Esophagus muscularis mucosa (tissue), 3 donors: ENCODE measurements at regions not wholly inside any gene's neighbourhood (a gene's known extent, or its start where the extent isn't known, plus 50 kb on each side); places are given as distances from the start of the nearest gene placed in this dataset.

Experiments
- EP300 ChIP-seq: sonication (generic); formaldehyde crosslinking; IDR thresholded peaks from one replicate; pipeline ENCODE4 v1.6.1; 2017; ENCODE audit warnings: antibody characterized with exemption
- TF ChIP-seq, protein P1 (sequence below), 3 experiments: fragments of 200-600 bp in 2 of 3; fragments of 450-650 bp in 1 of 3; sonication (generic) in 2 of 3; IDR thresholded peaks; one replicate each; pipeline ENCODE4 v1.5.1; 2017 to 2019; ENCODE audit warnings: antibody characterized with exemption in 3 of 3, mild to moderate bottlenecking in 2 of 3, moderate library complexity in 1 of 3

DNA sequence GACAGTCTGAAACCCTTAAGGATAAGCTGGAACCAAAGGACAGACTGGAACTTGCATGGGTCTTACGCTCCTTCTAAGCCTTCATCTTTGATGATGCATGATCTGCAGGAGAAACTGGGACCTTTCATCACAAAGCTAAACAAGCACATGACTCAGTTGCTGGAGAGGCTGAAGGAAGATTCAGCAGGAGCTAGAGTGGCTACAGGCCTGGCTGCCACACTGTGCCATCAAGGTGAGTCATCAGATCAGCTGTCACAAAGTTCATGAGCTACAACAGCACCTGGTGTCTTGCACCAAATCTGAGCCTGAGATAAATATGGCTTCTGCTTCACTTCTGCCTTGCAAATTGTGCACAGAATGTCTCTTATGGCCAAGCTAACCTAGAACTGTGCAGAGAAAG is 95.5 kb upstream of the MARK1 start:
- TF ChIP-seq, protein P1, sequence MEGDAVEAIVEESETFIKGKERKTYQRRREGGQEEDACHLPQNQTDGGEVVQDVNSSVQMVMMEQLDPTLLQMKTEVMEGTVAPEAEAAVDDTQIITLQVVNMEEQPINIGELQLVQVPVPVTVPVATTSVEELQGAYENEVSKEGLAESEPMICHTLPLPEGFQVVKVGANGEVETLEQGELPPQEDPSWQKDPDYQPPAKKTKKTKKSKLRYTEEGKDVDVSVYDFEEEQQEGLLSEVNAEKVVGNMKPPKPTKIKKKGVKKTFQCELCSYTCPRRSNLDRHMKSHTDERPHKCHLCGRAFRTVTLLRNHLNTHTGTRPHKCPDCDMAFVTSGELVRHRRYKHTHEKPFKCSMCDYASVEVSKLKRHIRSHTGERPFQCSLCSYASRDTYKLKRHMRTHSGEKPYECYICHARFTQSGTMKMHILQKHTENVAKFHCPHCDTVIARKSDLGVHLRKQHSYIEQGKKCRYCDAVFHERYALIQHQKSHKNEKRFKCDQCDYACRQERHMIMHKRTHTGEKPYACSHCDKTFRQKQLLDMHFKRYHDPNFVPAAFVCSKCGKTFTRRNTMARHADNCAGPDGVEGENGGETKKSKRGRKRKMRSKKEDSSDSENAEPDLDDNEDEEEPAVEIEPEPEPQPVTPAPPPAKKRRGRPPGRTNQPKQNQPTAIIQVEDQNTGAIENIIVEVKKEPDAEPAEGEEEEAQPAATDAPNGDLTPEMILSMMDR (IDR thresholded peaks at IDR 0.05): no peak
- no peak for TF ChIP-seq EP300
